ENCODE measurements at regions not wholly inside any gene's neighbourhood (a gene's known extent, or its start where the extent isn't known, plus 50 kb on each side); places are given as distances from the start of the nearest gene placed in this dataset.
"Not testable (repeated sequence)": the region's sequence is repeated elsewhere in the genome, so short reads cannot be mapped to it uniquely, and the experiment has no call there.

DNA sequence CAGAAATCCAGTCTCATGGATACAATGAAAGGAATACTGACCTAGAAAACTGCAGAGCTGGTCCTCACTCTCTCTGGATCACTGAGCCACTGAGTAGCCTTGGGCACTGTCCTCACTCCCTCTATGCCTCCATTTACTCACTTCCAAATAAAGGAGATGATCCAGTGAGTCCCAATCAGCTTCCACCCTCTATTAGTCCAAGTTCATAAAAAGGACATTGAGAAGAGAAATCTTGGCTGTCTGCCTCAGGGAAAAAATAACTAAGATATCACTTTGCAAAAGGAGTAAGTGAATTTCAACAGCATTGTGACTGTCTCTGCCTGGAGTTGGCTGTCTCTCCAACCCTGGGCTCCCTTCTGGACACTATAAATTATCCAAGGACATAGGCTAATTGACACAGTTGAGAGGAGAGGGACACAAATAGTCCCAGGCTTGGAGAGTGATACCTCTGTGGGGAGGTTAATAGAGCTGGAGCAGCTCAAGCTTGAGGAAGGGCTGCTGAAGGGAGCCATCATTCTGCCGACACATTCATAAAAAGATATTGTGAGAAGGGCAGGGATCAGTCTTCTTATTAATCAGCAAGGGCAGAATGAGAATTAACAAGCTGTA lies 572.3 kb downstream of the RAB28 start:
- no peaks in the 10 kb centered on the region for H3K9me3 ChIP-seq
- H3K9ac ChIP-seq (ENCODE audit: low read depth in 2 of 2, low read length in 2 of 2) = no peak overlapping the region
- H3K4me1 ChIP-seq = no peaks in the 10 kb centered on the region
- H3K4me3 ChIP-seq = no peak overlapping the region
- H3K27ac ChIP-seq = no peak overlapping the region
- no peaks in the 10 kb centered on the region for H3K36me3 ChIP-seq
- intact Hi-C loops (cut with DNase I) = no loop called here
- TF ChIP-seq, protein P1, sequence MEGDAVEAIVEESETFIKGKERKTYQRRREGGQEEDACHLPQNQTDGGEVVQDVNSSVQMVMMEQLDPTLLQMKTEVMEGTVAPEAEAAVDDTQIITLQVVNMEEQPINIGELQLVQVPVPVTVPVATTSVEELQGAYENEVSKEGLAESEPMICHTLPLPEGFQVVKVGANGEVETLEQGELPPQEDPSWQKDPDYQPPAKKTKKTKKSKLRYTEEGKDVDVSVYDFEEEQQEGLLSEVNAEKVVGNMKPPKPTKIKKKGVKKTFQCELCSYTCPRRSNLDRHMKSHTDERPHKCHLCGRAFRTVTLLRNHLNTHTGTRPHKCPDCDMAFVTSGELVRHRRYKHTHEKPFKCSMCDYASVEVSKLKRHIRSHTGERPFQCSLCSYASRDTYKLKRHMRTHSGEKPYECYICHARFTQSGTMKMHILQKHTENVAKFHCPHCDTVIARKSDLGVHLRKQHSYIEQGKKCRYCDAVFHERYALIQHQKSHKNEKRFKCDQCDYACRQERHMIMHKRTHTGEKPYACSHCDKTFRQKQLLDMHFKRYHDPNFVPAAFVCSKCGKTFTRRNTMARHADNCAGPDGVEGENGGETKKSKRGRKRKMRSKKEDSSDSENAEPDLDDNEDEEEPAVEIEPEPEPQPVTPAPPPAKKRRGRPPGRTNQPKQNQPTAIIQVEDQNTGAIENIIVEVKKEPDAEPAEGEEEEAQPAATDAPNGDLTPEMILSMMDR (IDR thresholded peaks at IDR 0.05) = no peak
- no peaks in the 10 kb centered on the region for H3K27me3 ChIP-seq
- no peak for DNase-seq

DNA sequence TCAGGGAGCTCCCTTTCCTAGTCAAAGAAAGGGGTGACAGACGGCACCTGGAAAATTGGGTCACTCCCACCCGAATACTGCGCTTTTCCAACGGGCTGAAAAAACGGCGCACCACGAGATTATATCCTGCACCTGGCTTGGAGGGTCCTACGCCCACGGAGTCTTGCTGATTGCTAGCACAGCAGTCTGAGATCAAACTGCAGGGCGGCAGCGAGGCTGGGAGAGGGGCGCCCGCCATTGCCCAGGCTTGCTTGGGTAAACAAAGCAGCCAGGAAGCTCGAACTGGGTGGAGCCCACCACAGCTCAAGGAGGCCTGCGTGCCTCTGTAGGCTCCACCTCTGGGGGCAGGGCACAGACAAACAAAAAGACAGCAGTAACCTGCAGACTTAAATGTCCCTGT lies 580.5 kb downstream of the RAB28 start:
- H3K27me3 ChIP-seq; H3K4me3 ChIP-seq; intact Hi-C loops (cut with DNase I); H3K4me1 ChIP-seq; H3K9me3 ChIP-seq; H3K36me3 ChIP-seq; H3K27ac ChIP-seq; DNase-seq; H3K9ac ChIP-seq (ENCODE audit: low read depth in 2 of 2, low read length in 2 of 2): not testable (repeated sequence)

DNA sequence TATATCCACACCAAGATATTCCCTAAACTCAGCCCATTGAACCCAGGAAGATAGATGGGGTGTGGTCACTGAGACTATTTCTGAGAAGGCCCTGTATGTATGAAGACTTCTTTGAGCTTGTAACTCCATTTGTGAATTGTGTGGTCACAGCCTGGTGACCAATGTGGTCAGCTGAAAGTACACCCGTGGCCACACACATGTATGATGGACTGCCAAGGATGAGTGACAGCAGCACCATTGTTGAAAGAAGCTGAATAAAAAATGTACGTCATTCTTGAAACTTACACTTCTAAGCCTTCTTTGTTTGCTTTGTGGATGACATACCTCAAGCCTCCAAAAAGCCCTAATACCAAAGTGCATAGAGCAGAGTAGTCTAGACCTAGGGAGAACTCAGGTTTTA lies 581.4 kb downstream of the RAB28 start:
- Histone ChIP-seq H3K27ac (no peak overlapping the region), H3K4me1 (no peaks in the 10 kb centered on the region), H3K4me3 (no peak overlapping the region), H3K36me3 (no peaks in the 10 kb centered on the region), H3K27me3 (no peaks in the 10 kb centered on the region), H3K9me3 (no peaks in the 10 kb centered on the region), H3K9ac (ENCODE audit: low read depth in 2 of 2, low read length in 2 of 2) (no peak overlapping the region)
- intact Hi-C loops (cut with DNase I) = no loop called here
- DNase-seq = no peak
- TF ChIP-seq, protein P1 (IDR thresholded peaks at IDR 0.05) = no peak

GRCh38 chr4:12897954-12898353 lies 586.2 kb downstream of the RAB28 start:
- DNase-seq = no peak
- no peaks in the 10 kb centered on the region for H3K36me3 ChIP-seq
- no peak overlapping the region for H3K27ac ChIP-seq
- no peaks in the 10 kb centered on the region for H3K27me3 ChIP-seq
- TF ChIP-seq, protein P1 (IDR thresholded peaks at IDR 0.05) = no peak
- H3K4me3 ChIP-seq = no peak overlapping the region
- intact Hi-C loops (cut with DNase I) = no loop called here
- no peaks in the 10 kb centered on the region for H3K9me3 ChIP-seq
- no peaks in the 10 kb centered on the region for H3K4me1 ChIP-seq
- H3K9ac ChIP-seq (ENCODE audit: low read depth in 2 of 2, low read length in 2 of 2) = no peak overlapping the region

GRCh38 chr4:12894062-12894461 lies 590.1 kb downstream of the RAB28 start:
- Histone ChIP-seq H3K9me3 (no peaks in the 10 kb centered on the region), H3K4me3 (no peak overlapping the region), H3K36me3 (no peaks in the 10 kb centered on the region), H3K9ac (ENCODE audit: low read depth in 2 of 2, low read length in 2 of 2) (no peak overlapping the region), H3K4me1 (no peaks in the 10 kb centered on the region), H3K27ac (no peak overlapping the region), H3K27me3 (no peaks in the 10 kb centered on the region)
- TF ChIP-seq, protein P1 (IDR thresholded peaks at IDR 0.05) = no peak
- intact Hi-C loops (cut with DNase I) = no loop called here
- no peak for DNase-seq

- Histone ChIP-seq H3K9me3 (no peaks in the 10 kb centered on the region), H3K4me1 (no peaks in the 10 kb centered on the region), H3K36me3 (no peaks in the 10 kb centered on the region), H3K4me3 (no peak overlapping the region), H3K27me3 (no peaks in the 10 kb centered on the region), H3K27ac (no peak overlapping the region), H3K9ac (ENCODE audit: low read depth in 2 of 2, low read length in 2 of 2) (no peak overlapping the region)
- no peak for DNase-seq
- intact Hi-C loops (cut with DNase I) = no loop called here
- TF ChIP-seq, protein P1 (IDR thresholded peaks at IDR 0.05) = no peak
Observed at GRCh38 chr4:12889054-12889453, 595.1 kb downstream of the RAB28 start.

Measured in colonic mucosa (tissue), 4 donors.